Stimulated activated CD4-positive, alpha-beta T cell treated with anti-CD3 and anti-CD28 coated beads, Interleukin-4, amount 100 ng/mL, for 1 hour (primary cell): ENCODE measurements at regions not wholly inside any gene's neighbourhood (a gene's known extent, or its start where the extent isn't known, plus 50 kb on each side); places are given as distances from the start of the nearest gene placed in this dataset.
"Not testable (repeated sequence)": the region's sequence is repeated elsewhere in the genome, so short reads cannot be mapped to it uniquely, and the experiment has no call there.

Experiments
- DNase-seq: peaks from one replicate; pipeline ENCODE4 v3.0.0-alpha.2; 2020

DNA sequence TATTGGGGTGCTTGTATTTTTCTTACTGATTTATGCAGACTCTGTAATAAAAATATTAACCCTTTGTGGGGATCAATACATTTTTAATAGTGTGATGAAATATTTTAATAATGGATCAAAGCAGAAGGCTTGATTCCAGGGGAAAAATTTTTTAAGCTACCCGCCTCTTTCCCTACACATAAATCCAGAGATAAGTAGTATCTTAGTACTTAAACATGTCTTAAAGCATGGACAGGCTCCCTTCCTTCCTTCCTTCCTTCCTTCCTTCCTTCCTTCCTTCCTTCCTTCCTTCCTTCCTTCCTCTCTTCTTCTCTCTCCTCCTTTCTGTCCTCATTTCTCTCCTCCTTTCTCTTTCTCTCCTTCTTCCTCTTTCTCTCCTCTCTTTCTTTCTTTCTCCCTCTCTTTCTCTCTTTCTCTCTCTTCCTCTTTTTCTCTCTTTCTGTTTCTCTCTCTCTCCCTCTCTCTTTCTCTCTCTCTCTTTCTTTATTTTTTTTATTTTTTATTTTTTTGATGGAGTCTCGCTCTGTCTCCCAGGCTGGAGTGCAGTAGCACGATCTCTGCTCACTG is 78.0 kb upstream of the SPRY4 start:
- DNase-seq: no peak

DNA sequence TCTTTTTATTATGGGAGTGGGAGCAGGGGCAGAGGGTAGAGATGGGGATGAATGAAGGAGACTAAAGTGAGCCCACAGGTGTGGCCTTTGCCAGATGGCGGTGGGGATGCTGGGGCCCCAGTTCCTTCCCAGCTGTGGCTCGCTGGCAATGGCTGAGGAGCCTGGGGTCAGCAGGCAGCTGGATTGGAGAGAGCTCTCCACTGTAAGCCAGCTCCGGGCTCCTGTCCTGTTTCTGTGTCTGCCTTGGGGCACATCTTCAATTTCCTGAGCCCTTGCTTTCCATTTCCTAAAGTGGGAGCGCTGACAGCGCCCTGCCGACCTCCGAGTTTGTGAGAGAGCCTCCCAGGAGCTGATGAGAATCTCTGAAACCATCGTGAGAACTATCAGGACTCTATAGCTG is 75.6 kb upstream of the SPRY4 start:
- DNase-seq: no peak

DNA sequence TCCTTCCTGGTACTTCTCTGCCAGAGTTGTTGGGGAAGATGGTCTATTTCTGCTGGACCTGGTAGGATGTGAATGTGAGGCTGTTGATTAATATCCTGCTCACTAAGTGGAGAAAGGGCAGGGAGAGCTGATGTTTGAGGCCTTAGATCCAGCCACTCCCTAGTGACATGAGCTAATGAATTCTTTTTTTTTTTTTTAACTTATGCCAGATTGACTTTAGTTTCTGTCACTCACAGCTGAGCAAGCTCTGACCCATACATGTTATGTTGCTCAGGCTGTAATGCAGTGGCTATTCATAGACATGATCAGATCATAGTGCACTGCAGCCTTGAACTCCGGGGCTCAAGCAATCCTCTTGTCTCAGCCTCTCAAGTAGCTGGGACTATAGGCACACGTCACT is 75.1 kb upstream of the SPRY4 start:
- DNase-seq: no peak

DNA sequence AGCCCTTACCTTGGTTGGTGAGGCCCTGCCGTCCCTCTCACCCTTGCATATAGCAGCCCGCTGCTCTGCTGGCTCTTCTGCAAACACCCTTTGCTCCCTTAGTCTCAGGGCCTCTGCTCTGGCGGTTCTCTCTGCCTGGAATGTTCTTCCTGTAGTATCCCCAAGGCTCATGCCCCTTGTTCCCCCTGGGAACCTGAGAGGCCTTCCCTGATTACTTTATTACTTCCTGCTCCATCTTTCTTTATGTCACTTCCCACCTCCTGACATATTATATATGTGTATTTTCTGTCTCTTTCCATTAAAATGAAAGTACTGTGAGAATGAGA is 73.9 kb upstream of the SPRY4 start:
- no peak for DNase-seq

DNA sequence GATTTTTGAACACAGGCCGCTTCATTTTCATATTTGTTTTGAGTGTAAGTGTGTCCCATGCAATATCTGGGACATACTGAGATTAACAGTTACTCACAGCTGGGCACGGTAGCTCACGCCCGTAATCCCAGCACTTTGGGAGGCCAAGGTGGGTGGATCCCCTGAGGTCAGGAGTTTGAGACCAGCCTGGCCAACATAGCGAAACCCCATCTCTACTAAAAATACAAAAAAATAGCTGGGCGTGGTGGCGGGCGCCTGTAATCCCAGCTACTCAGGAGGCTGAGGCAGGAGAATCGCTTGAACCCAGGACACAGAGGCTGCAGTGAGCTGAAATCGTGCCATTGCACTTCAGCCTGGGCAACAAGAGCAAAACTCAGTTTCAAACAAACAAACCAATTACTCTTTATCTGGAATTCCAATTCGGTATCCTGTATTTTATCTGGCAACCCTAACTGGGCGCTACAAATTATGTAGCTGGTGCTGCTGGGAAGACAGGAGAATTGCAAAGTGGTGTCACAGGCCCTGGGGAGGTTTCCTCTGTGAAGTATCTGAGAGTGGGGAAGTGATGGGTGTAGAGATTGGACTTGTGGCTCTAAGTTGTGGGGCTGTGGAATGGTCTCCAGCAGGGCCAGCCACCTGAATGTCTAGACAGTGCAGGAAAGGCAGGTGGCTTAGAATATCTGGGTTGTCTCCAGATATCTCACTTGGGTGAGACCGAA is 73.3 kb upstream of the SPRY4 start:
- not testable (repeated sequence) for DNase-seq

DNA sequence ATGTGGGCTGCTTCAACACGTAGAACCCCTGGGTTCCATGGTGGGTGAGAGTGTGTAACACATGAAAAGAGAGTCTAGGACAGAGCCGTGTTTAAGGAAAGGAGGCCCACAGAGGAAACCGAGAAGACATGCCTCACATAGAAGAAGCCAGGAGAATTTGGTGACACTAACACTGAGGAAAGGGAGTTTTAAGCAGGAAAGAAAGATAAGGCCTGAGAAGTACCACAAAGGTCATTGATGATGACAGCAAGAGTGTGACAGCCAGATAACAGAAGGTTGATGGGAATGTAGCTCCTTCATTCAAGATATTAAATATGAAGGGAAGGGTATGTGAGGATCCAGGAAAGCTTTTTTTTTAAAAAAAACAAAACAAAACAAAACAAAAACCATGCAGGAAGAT is 72.4 kb upstream of the SPRY4 start:
- DNase-seq: no peak

DNA sequence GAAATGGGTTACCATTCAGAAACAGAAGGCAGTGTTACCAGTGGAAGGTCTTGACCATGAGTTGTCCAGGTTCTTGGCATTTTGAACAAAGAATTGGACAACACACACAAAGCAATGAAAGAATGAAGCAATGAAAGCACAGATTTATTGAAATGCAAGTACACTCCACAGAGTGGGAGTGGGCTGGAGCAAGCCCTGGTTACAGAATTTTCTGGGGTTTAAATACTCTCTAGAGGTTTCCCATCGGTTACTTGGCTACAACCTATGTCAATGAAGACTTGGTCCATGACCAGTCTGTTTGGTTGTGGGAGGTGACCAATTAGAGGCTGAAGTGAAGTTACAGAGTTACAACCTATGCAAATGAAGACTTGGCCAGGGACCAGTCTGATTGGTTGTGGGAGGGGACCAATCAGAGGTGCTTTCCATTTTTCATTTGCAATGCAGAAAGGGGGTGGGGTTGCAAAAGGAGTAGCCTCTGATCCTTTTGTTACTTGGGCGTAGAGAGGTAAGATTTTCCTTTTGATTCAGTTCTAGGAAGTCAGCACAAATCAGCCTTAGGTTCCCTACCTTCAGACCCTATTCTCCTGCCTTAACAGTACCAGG is 71.7 kb upstream of the SPRY4 start:
- DNase-seq: no peak

DNA sequence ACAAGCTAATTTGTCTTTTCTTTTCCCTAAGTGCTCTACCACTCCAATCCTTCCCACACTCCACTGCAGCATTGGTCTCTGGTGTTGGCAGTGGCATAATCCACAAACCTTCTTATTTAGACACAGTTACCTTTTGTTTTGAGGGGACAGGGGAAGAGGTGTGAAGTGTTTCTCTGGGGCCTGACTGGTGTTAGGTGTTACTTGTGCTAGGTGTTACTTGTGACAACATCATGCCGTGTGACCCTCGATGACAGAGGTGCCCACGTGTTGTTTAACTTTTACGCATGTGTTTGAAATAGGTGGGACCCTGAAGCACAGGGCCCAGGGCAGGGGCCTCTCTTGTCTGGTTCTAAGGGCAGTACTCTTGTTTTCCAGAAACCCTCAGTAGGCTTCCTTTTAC is 70.5 kb upstream of the SPRY4 start:
- no peak for DNase-seq

DNA sequence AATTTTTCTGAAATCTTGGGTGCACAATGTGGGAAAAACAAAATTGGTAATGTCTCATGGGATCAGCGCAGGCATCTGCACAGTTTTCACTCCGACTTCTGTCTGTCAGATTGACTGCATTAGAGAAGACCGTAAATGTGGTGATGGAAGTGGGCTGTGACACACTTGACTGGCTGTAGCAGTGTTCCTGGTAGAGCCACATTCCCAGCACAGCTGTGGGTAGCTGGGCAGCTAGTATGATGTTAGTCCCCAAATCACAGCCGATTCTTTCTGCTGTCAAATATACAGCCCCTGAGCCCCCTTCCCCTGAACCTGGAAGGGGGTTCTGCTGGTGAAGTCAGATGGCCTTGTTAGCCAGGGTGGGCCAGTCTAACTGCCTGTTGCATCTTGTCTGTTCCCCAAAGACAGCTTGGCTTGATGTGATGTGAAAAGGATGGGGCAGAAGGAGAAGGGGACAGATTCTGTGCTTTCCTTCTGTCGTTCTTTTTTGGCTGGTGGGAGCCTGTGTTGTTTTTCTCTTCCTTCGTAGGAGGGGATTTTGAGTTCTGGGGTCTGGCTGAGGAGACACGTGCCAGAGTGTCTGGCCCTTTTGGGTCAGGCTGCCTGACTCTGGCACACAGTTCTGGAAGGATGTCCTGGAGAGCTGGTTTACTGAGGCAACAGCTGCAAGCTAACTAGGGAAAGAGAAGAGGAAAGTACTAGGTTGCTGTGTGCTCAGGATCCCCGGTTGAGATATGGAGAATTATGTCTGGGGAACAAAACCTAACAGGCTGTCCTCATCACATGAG is 66.4 kb upstream of the SPRY4 start:
- DNase-seq: no peak

DNA sequence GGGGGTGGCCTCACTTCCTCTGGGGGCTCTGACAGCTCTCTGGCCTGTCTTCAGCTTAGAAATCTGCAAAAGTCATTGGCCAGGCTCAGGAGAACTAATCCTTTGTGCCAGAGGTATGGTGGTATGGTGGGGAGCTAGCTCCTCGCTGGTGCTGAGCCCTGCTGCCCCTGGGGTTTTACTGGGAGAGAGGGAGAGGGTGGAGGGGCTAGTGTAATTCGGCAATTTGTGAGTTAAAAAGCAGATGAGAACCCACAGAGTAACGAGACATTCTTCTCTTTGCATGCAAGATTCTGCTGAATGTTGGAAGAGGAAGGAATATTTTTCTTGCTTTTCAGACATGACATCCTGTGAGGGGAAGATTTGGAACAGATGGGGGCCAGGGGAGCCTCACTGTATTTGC is 65.5 kb upstream of the SPRY4 start:
- DNase-seq: no peak

DNA sequence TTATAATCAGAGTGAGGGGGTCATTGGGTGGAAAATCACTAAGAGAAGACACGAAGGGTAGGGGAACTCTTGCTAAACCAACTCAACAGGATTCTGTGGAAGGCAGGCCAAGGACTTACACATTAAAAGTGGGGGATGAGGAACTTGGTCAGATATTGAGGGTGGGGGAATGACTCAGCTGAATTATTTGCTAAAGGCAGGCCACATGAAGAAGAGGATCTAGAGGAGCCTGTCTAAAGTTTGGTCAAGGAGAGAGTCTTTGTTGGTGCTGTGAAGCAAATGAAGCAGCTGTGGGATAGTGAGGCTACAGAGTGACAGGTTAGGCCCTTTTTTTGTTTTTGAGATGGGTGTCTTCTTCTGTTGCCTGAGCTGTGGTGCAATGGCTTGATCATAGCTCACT is 63.9 kb upstream of the SPRY4 start:
- DNase-seq: no peak

DNA sequence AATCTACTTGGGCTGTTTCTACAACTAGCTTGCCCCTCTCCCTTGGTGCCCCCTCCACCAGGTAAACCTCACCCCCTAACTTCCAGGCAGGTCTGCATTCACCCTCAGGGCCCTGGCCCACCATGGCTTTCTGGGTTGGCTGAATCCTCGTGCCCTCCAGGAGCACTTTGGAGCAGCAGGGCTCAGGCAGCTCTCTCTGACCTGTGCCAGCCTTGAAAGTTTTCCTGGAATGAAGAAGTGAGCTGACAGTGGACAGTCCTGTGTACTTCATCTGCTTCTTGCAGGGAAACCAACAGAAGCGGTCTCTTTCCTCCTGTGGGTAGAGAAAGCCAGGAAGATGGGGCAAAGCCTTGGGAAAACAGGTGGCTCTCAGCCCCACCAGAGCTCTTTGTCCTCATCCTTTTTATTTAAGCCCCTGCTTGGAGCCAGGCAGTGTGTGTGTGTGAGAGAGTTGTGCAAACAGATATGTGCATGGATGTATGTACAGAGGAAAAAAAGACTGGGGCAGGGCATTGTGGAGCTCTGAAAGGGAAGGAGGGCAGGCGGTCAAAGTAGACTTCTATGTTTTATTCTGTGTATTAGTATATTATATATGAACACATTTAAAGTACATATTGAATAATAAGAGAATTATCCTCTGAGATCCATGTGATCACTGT is 62.3 kb upstream of the SPRY4 start:
- DNase-seq: no peak

DNA sequence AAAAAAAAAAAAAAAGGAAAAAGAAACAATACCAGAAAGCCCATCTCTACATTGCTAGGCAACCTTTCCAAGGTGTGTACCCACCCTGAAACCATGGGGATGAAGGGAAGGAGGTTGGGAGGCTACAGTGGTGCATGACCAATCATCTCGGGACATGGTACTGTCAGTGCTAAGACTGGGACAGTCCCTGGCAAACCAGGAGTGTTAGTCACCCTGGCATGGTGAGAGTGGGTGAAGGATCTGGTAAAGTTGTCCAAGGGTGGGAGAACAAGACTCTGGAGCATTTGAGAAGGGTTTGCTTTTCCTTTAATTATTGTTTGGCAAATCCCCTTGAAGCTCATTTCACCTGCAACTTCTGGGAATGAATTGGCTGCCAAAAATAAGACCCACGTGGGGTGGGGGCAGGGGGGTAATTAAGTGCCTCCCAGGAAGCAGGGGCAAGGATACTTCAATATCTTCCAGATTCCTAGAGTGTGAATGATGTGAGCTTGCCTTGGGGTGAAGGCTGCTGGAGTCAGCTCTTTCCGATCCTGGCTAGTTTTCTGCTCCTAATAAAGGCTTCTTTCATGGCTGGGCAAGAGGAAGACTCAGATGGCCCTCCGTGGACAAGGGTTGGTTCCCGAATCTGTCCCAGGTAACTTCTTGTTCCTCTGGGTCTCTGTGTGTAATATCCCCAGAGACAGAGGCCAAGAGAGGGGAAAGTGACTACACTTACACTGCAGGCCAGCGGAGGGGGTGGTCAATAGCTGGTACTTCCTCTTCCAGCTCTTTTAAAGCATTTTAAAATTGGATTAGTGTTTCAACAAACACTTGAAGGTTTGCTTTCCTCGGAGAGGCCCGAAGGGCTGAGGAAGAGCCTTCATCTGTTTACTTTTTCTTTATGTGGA is 61.6 kb upstream of the SPRY4 start:
- no peak for DNase-seq

DNA sequence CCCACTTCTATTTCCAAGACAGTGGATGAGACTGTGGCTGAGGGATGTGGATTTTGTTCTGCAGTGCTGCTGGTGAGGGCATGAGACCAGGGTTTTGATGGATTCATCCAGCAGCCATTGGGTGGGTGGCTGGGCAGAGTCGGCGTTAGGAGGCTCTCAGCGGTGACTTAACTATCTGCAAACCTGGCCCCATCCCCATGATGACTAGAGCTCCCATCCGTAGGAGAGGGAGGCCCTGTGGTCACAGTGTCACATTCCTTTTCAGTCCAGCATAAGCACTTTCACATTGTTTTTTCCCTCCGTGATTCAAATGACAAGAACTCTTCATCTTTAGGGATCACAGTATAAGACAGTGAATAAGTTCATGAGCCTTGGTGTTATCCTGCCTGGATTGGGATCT is 60.4 kb upstream of the SPRY4 start:
- DNase-seq: no peak

DNA sequence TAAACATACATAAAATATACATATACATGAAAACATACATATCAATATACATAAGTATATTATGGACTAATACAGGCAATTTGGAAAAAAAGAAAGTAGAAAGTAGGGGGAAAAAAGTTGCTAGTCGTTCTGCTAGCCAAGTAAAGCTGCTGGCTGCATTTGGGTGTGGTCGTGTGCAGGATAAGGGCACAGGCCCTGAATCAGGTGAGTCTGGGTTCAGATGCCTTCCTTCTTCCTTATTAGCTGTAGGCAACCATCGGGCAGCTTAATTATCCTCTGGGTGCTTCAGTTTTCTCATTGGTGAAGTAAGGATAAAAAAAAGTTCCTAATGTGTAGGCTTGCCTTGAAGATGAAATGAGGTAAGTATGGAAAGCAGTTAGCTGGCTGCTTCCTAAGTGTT is 59.2 kb upstream of the SPRY4 start:
- no peak for DNase-seq

DNA sequence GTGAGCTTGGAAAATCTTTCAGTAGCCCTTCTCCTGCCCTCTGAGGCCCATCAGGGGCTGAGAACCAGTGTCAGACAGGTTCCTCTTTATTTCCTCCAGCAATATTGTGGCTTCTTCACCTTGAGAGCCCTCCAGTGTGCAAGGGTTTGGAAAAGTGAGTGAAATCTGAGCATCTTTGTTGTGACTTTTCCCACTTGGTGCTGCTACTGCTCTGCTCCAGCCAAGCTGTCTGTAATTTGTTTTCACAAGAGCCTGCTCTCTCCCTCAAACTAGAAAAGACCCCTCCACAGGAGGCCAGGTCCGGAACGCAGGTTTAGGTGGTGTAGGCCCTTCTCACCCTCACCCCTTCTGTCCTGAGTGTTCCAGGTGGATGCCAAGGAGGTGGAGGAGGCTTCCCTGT is 57.4 kb upstream of the SPRY4 start:
- no peak for DNase-seq

DNA sequence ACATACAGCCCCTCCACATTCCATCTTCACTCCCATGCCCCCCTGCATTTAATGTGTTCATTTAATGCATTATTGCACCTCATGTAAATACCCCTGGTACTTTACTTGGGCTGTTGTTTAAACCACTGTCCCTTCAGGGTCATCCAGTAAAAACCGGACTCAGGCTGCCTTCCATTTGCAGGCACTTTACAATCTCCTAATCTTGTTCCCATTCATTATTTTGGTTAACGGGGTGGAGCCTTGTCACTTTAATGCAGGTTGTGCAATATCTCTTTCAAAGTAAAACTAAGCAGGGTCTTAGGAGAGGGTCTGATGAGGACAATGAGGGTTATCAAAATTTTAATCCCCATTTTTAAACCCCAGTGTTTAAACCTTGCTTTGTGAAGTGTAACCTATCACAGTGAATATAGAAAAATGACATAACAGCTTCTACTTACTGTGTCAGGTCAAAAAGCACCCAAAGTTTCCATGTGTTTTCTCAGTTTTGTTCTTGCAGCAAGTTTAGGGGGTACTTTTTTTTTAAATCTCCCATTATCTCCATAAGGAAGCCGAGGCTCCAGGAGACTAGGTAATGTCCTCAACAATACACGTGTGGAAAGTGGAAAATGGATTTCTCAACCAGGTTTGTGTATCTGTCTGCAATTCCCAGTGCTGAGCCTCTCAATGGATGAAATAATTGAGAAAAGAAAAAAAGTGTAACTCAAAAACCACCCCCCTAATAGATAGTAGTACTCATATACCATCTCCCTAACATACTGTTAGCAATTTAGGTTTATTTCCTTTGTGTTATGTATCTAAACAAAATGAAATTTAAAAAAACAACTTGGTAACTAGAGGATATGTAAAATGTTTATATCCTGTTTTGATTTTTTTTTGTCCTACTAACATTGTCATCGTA is 54.2 kb upstream of the SPRY4 start:
- DNase-seq: no peak

DNA sequence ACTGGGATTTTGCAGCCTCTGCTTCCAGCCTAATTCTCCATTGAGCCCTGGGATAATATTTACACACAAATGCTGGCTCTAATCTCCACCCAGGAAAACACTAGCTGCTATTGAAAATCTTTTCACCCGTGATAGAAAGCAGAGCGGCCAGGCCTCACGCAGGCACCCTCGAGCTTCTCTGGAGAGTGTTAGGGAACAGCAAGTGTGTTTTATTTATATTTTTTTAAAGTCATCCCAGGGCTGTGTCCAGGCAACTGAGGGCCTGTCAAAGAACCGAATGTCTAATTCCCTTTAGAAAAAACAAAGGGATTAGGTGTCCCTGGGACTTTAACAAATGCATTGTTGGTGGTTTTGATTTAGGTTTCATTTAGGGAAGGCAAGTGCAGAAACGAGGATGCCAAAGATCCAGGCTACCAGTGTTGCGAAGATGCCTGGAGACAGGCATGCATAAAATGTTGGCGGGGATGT is 51.2 kb upstream of the SPRY4 start:
- DNase-seq: no peak
